CD4-positive, alpha-beta T cell treated with Interleukin-21 for 1 hour (primary cell): ENCODE measurements at regions not wholly inside any gene's neighbourhood (a gene's known extent, or its start where the extent isn't known, plus 50 kb on each side); places are given as distances from the start of the nearest gene placed in this dataset.

Source experiments
- DNase-seq: peaks from one replicate; pipeline ENCODE4 v3.0.0-alpha.2; 2020

- DNase-seq: no peak
These were observed 88.5 kb upstream of the APCDD1 start for GRCh38 chr18:10365901-10366300.

GRCh38 chr18:10367836-10368235 lies 86.6 kb upstream of the APCDD1 start:
- DNase-seq: no peak

GRCh38 chr18:10368456-10369453 lies 85.7 kb upstream of the APCDD1 start:
- DNase-seq: no peak

GRCh38 chr18:10370716-10371115 lies 83.7 kb upstream of the APCDD1 start:
- no peak for DNase-seq

- DNase-seq: no peak
These were observed 83.3 kb upstream of the APCDD1 start for GRCh38 chr18:10371165-10371564.

- DNase-seq: no peak
These were observed 80.2 kb upstream of the APCDD1 start for GRCh38 chr18:10374195-10374594.

GRCh38 chr18:10374636-10375293 lies 79.7 kb upstream of the APCDD1 start:
- no peak for DNase-seq

- no peak for DNase-seq
These were observed 77.7 kb upstream of the APCDD1 start for GRCh38 chr18:10376731-10377130.

GRCh38 chr18:10377956-10378355 lies 76.5 kb upstream of the APCDD1 start:
- no peak for DNase-seq

- DNase-seq: no peak
These were observed 75.6 kb upstream of the APCDD1 start for GRCh38 chr18:10378688-10379420.

GRCh38 chr18:10379522-10379921 lies 74.9 kb upstream of the APCDD1 start:
- DNase-seq: no peak

- no peak for DNase-seq
These were observed 72.9 kb upstream of the APCDD1 start for GRCh38 chr18:10381516-10381915.

- DNase-seq: no peak
These were observed 72.5 kb upstream of the APCDD1 start for GRCh38 chr18:10381951-10382350.

GRCh38 chr18:10386049-10386448 lies 68.4 kb upstream of the APCDD1 start:
- no peak for DNase-seq

GRCh38 chr18:10386956-10387355 lies 67.5 kb upstream of the APCDD1 start:
- no peak for DNase-seq

GRCh38 chr18:10387399-10387798 lies 67.0 kb upstream of the APCDD1 start:
- DNase-seq: no peak

GRCh38 chr18:10388373-10388772 lies 66.1 kb upstream of the APCDD1 start:
- no peak for DNase-seq

GRCh38 chr18:10391506-10391905 lies 62.9 kb upstream of the APCDD1 start:
- DNase-seq: no peak

- no peak for DNase-seq
These were observed 57.4 kb upstream of the APCDD1 start for GRCh38 chr18:10397004-10397403.

GRCh38 chr18:10398571-10398970 lies 55.9 kb upstream of the APCDD1 start:
- DNase-seq: no peak

GRCh38 chr18:10399465-10399864 lies 55.0 kb upstream of the APCDD1 start:
- no peak for DNase-seq

- peak; percentile 21 for DNase-seq
These were observed 53.7 kb upstream of the APCDD1 start for GRCh38 chr18:10400534-10401307.

GRCh38 chr18:10401521-10401920 lies 52.9 kb upstream of the APCDD1 start:
- DNase-seq: no peak
